IMR-90 (cell line): ENCODE measurements at regions not wholly inside any gene's neighbourhood (a gene's known extent, or its start where the extent isn't known, plus 50 kb on each side); places are given as distances from the start of the nearest gene placed in this dataset.

ENCODE experiments used
- ATAC-seq: fragments of 200-7000 bp; cut with Tn5 transposase; 2 replicates; pipeline ENCODE4 v1.9.1; 2020; ENCODE audit warnings: low read depth, mild to moderate bottlenecking, moderate library complexity
- BruUV-seq: library from RNA; stranded (reverse); fragments of 400-500 nt; replicated peaks from 2 replicates; lab custom pipeline; 2021; lab: Mats Ljungman, UMichigan
- CTCF ChIA-PET: fragments of 300-600 bp; formaldehyde crosslinking; extraction: SDS; loops from one replicate; lab custom pipeline; 2021; ENCODE audit warnings: antibody characterized with exemption; lab: Yijun Ruan, JAX
- POLR2A ChIA-PET: fragments of 300-600 bp; sonication (Branson Sonifier 250); formaldehyde crosslinking; loops from one replicate; lab custom pipeline; 2022; ENCODE audit warnings: antibody characterized with exemption; ENCODE audit not compliant: unreplicated experiment; lab: Charles Lee
- DNase-seq: peaks from one replicate; pipeline ENCODE4 v3.0.0; 2013
- H2AFZ ChIP-seq: replicated peaks from 2 replicates; pipeline ENCODE3; 2013; ENCODE audit warnings: low read length, mild to moderate bottlenecking; ENCODE audit not compliant: poor library complexity
- H2AK5ac ChIP-seq: 2 replicates; pipeline ENCODE4 v1.6.1; 2013; ENCODE audit warnings: low read depth, low read length, inconsistent platforms
- H2AK9ac ChIP-seq: replicated peaks from 2 replicates; pipeline ENCODE3; 2013; ENCODE audit warnings: mild to moderate bottlenecking, low read depth, low read length, moderate library complexity; ENCODE audit not compliant: poor library complexity
- H2BK120ac ChIP-seq: 2 replicates; pipeline ENCODE4 v1.6.1; 2013; ENCODE audit warnings: low read depth, low read length, inconsistent platforms
- H2BK15ac ChIP-seq: 3 replicates; pipeline ENCODE4 v1.6.1; 2013; ENCODE audit warnings: low read depth, low read length, inconsistent platforms
- H2BK20ac ChIP-seq: 2 replicates; pipeline ENCODE4 v1.6.1; 2013; ENCODE audit warnings: low read depth, mild to moderate bottlenecking, inconsistent platforms, low read length, moderate library complexity
- H2BK5ac ChIP-seq: 2 replicates; pipeline ENCODE4 v1.6.1; 2013; ENCODE audit warnings: mild to moderate bottlenecking, low read depth, low read length, inconsistent platforms; ENCODE audit not compliant: poor library complexity, severe bottlenecking
- H3K14ac ChIP-seq: replicated peaks from 2 replicates; pipeline ENCODE4 v1.6.1; 2013; ENCODE audit warnings: low read depth, low read length, inconsistent platforms
- H3K18ac ChIP-seq: 2 replicates; pipeline ENCODE4 v1.6.1; 2013; ENCODE audit warnings: low read depth, low read length, control low read depth
- H3K23ac ChIP-seq: 2 replicates; pipeline ENCODE4 v1.6.1; 2013; ENCODE audit warnings: low read depth, low read length, inconsistent platforms
- H3K27ac ChIP-seq: 2 replicates; pipeline ENCODE4 v1.5.1; 2013; ENCODE audit warnings: mild to moderate bottlenecking, control low read depth, low read length; ENCODE audit not compliant: insufficient read depth
- H3K27me3 ChIP-seq: 2 replicates; pipeline ENCODE4 v1.6.1; 2013; ENCODE audit warnings: low read length; ENCODE audit not compliant: control insufficient read depth, insufficient read depth
- H3K36me3 ChIP-seq: 2 replicates; pipeline ENCODE4 v1.6.1; 2013; ENCODE audit warnings: low read length, mixed read lengths; ENCODE audit not compliant: control insufficient read depth, insufficient read depth
- H3K4ac ChIP-seq: 2 replicates; pipeline ENCODE4 v1.6.1; 2013; ENCODE audit warnings: low read depth, low read length, inconsistent platforms
- H3K4me1 ChIP-seq: 2 replicates; pipeline ENCODE4 v1.6.1; 2013; ENCODE audit warnings: low read length, mixed read lengths; ENCODE audit not compliant: control insufficient read depth, insufficient read depth
- H3K4me2 ChIP-seq: 2 replicates; pipeline ENCODE4 v1.6.1; 2013; ENCODE audit warnings: low read depth, mild to moderate bottlenecking, control low read depth, low read length, moderate library complexity
- H3K4me3 ChIP-seq: 2 replicates; pipeline ENCODE4 v1.5.1; 2013; ENCODE audit warnings: low read depth, mild to moderate bottlenecking, control low read depth, low read length, moderate library complexity; ENCODE audit not compliant: insufficient read depth
- H3K56ac ChIP-seq: 2 replicates; pipeline ENCODE4 v1.6.1; 2013; ENCODE audit warnings: low read length, inconsistent platforms; ENCODE audit not compliant: insufficient read depth; ENCODE audit errors: extremely low read depth
- H3K79me1 ChIP-seq, 2 experiments: 2 replicates each; pipeline ENCODE4 v1.6.1; 2013; ENCODE audit warnings: low read length in 2 of 2, inconsistent platforms in 1 of 2, low read depth in 1 of 2
- H3K9ac ChIP-seq: 2 replicates; pipeline ENCODE4 v1.6.1; 2013; ENCODE audit warnings: low read depth, low read length, control low read depth
- H3K9me1 ChIP-seq: 2 replicates; pipeline ENCODE4 v1.6.1; 2013; ENCODE audit warnings: low read length, inconsistent platforms; ENCODE audit not compliant: insufficient read depth
- H3K9me3 ChIP-seq: 2 replicates; pipeline ENCODE4 v1.6.1; 2013; ENCODE audit warnings: low read length; ENCODE audit not compliant: control insufficient read depth, insufficient read depth
- H4K20me1 ChIP-seq: 2 replicates; pipeline ENCODE4 v1.6.1; 2013; ENCODE audit warnings: low read length, inconsistent platforms; ENCODE audit not compliant: insufficient read depth
- H4K5ac ChIP-seq: 2 replicates; pipeline ENCODE4 v1.6.1; 2013; ENCODE audit warnings: mild to moderate bottlenecking, low read depth, low read length, control low read depth
- H4K8ac ChIP-seq, 2 experiments: 2 replicates each; pipeline ENCODE4 v1.6.1; 2013; ENCODE audit warnings: low read depth in 2 of 2, low read length in 2 of 2, control low read depth in 1 of 2, inconsistent platforms in 1 of 2
- H4K91ac ChIP-seq: 2 replicates; pipeline ENCODE4 v1.6.1; 2013; ENCODE audit warnings: low read depth, low read length, inconsistent platforms; ENCODE audit not compliant: insufficient read depth
- MXI1 ChIP-seq: IDR thresholded peaks from 2 replicates; pipeline ENCODE4 v1.6.1; 2012; ENCODE audit warnings: low read depth, mild to moderate bottlenecking, low read length, moderate library complexity, borderline replicate concordance
- POLR2A ChIP-seq: IDR thresholded peaks from 2 replicates; pipeline ENCODE4 v1.6.1; 2012; ENCODE audit warnings: mild to moderate bottlenecking, low read depth, low read length
- RAD21 ChIP-seq: IDR thresholded peaks from 2 replicates; pipeline ENCODE4 v1.6.1; 2012; ENCODE audit warnings: low read length, improper control_type of control experiment
- RCOR1 ChIP-seq: IDR thresholded peaks from 2 replicates; pipeline ENCODE4 v1.6.1; 2012; ENCODE audit warnings: mild to moderate bottlenecking, low read length, improper control_type of control experiment; ENCODE audit not compliant: insufficient replicate concordance
- dilution Hi-C: fragments of 300-500 bp; cut with HindIII; formaldehyde crosslinking; loops from one replicate; pipeline ENCODE4 v1.14.3; 2018; ENCODE audit warnings: low sequenced_read_pairs; ENCODE audit not compliant: unreplicated experiment
- in situ Hi-C: fragments of 300-500 bp; cut with MboI; formaldehyde crosslinking; loops from 3 replicates; pipeline ENCODE4 v1.14.3; 2019; ENCODE audit warnings: low sequenced_read_pairs, inconsistent platforms, mixed read lengths
- intact Hi-C: fragments of 100-400 bp; cut with micrococcal nuclease; formaldehyde crosslinking; loops from 2 replicates; pipeline ENCODE4 v1.10.0; 2022

- Histone ChIP-seq H2AK9ac (no peak overlapping the region), H4K5ac (no peak overlapping the region), H2BK15ac (no peak overlapping the region), H2BK20ac (no peak overlapping the region), H2BK5ac (no peak overlapping the region), H3K18ac (no peak overlapping the region), H3K4ac (no peak overlapping the region), H3K4me2 (no peak overlapping the region), H3K14ac (no peak overlapping the region), H3K56ac (no peak overlapping the region), H3K23ac (no peak overlapping the region), H2AFZ (no peak overlapping the region), H4K8ac (no peak overlapping the region), H3K4me1 (no peaks in the 10 kb centered on the region), H4K91ac (no peak overlapping the region), H3K9me3 (no peaks in the 10 kb centered on the region), H3K79me1 (no peaks in the 10 kb centered on the region), H4K20me1 (no peaks in the 10 kb centered on the region), H2AK5ac (no peak overlapping the region), H3K9me1 (no peaks in the 10 kb centered on the region), H3K27me3 (no peaks in the 10 kb centered on the region), H3K4me3 (no peak overlapping the region), H3K36me3 (no peaks in the 10 kb centered on the region), H3K27ac (no peak overlapping the region), H3K9ac (no peak overlapping the region), H2BK120ac (no peak overlapping the region)
- CTCF ChIA-PET, result no interaction called here
- TF ChIP-seq RCOR1 (no peak), POLR2A (no peak), RAD21 (no peak), MXI1 (no peak)
- intact Hi-C loops, result no loop called here
- dilution Hi-C loops, result no loop called here
- BruUV-seq, result no TSS peak
- in situ Hi-C loops, result no loop called here
- POLR2A ChIA-PET, result no interaction called here
- ATAC-seq, result no peak
- DNase-seq, result no peak
Measured at GRCh38 chr4:145380123-145380522, 101.5 kb upstream of the SMAD1 start.
